Stimulated activated CD8-positive, alpha-beta memory T cell treated with anti-CD3 and anti-CD28 coated beads, Interleukin-7, amount 100 ng/mL, for 48 hours (primary cell): ENCODE measurements at regions not wholly inside any gene's neighbourhood (a gene's known extent, or its start where the extent isn't known, plus 50 kb on each side); places are given as distances from the start of the nearest gene placed in this dataset.
"Not testable (repeated sequence)": the region's sequence is repeated elsewhere in the genome, so short reads cannot be mapped to it uniquely, and the experiment has no call there.

Source experiments
- DNase-seq, 2 donors: peaks; one replicate each; pipeline ENCODE4 v3.0.0-alpha.2; 2020; ENCODE audit warnings: low read depth in 1 of 2; ENCODE audit errors: extremely low read depth in 1 of 2

GRCh38 chr3:176651622-176652021, 545.7 kb downstream of the TBL1XR1 start:
- no peak for DNase-seq

- DNase-seq = no peak
Observed at GRCh38 chr3:176650478-176650877, 546.8 kb downstream of the TBL1XR1 start.

DNA sequence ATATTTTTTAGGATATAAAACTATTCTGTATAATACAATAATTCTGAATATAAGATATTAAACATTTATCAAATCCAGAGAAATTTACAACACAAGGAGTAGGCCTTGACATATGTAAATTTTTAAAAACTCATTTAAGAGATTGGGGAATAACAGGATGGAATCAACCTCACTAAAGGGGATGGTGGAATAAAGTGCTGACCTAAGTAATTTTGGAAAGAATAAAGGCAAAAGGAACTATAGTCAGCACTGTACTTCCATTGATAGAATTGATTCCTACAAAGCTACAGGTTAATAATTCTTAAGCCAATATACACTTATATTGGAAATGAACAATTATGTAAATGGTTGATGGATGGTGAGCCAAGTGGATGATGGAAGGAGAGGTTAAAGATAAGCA, 549.3 kb downstream of the TBL1XR1 start:
- DNase-seq = no peak

- DNase-seq = no peak
Observed at GRCh38 chr3:176633511-176633910, 563.8 kb downstream of the TBL1XR1 start.

DNA sequence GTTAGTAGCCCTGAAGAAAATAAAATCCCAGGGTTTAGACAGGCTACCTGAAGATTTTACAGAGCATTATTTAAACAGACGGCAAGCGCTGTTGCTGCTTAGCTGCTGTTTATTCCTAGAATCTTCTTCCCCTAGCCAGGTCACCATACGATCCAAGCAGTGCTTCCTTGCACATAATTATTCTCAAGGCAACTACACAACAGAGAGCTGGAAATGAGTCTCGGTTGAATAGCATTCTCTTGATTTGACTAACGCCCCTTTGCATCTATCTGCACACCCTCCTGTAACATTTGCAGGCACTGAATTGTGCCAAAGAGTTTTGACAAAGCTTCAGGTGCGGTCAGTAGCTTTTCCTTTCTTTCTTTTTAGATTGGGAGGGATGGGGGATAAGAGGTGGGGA, 564.4 kb downstream of the TBL1XR1 start:
- DNase-seq = no peak

- DNase-seq = no peak
Observed at GRCh38 chr3:176631165-176631564, 566.1 kb downstream of the TBL1XR1 start.

DNA sequence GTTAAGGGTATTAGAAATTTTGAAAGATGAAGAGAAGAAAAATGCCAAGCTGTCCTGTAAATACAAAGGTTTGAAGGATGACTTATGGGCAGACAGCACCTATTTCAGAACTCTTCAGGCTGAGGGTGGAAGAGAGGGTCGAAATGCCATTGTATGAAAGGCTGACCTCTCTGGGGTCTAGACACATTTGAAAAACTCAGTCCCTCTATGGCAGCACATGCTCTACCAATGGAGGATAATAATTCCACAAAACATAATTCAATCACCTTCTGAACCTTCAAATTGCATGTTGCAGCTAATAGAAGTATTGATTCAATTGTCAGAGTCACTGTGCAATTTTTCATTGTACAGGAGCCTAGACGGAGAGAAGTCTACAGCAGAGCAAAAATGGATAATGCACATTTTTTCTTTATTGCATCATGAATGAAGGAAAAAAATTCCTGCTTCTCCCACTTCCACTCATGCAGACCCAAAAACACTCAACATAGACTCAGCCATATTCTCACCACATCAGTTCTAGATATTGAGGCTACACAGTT, 569.1 kb downstream of the TBL1XR1 start:
- DNase-seq = no peak

DNA sequence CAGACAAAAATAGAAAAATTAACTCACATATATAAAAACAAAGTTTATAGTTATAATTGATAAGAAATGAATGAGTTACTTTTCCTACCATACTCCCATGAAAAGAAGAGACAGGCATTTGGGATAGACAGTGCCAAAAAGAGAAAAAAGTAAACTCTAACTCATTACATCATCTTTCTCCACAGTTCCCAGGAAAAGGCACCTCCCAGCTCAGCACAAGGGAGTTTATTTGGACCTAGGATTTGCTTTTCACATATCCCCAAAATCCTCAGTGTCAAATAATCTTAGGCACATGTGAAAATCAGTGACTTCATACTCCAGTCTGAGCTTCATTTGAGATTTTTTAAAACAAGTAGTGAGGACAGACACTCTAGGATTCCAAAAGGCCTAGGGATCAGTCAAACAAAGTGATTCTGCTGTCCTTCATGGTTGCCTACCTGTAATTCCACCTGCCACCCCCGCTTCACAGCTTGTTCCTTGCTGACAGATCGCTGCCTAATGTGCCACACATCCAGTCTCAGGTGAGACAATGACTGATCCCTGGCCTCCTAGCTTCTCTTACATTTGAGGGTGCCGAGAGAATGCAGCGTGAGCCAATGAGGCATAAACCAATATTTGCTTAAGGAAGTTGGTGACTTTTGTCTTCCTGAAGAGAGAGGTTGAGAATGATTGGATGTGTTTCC, 573.7 kb downstream of the TBL1XR1 start:
- DNase-seq = no peak

DNA sequence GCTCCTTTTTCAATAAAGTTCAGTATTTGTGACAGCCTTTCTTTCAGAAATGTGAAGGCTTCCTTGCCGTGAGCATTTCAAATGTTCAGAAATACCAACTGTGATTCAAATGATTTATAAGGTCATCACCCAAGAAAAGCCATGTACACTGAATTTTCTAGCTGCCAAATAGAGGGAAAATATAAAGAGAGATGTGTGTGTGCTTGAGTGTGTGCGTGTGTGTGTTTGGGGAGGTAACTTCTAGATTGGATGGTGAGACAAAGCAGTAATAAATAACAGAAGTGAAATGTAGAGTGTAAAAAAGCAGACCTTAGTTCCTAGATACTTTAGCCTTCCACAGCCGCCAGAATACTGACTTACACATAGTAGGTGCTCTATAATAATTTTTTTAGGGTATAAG, 577.4 kb downstream of the TBL1XR1 start:
- DNase-seq = no peak

DNA sequence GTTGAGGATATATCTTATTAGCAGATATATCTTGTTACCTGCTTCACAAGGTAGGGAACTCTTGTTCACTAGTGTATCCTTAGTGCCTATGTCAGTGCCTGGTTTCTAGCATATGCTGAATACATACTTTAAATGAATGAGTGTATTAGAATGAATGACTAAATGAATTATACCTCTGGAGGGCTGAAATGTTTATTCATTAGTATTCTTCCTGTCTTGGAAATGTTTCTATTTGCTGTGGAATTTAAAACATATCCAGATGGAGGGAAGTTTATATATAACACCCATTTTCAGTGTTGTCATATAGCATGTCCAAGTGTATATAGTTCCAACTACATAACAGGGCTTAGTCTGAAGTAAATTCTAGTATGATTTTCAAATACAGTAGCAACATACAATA, 581.5 kb downstream of the TBL1XR1 start:
- DNase-seq = no peak

DNA sequence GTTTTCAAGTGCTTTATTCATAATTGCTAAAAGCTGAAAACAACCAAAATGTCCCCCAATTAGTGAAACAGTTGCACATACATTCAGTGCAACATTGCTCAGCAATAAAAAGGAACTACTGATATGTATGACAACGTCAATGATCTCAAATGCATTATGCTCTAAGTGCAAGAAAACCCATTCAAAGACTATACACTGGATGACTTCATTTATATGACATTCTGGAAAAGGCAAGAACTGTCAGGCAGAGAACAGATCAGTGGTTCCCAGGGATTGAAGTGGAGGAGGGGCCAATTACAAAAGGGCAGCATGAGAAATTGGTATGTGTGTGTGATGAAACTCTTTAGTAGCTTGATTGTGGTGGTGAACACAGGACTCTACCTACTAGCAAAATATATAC, 585.6 kb downstream of the TBL1XR1 start:
- DNase-seq = no peak

- DNase-seq = no peak
Observed at GRCh38 chr3:176609361-176609760, 587.9 kb downstream of the TBL1XR1 start.

DNA sequence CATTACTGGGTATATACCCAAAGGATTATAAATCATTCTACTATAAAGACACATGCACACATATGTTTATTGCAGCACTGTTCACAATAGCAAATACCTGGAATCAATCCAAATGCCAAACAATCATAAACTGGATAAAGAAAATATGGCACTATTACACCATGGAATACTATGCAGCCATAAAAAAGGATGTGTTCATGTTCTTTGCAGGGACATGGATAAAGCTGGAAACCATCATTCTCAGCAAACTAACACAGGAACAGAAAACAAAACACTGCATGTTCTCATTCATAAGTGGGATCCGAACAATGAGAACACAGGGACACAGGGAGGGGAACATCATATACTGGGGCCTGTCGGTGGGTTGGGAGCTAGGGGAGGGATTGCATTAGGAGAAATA, 591.7 kb downstream of the TBL1XR1 start:
- not testable (repeated sequence) for DNase-seq

DNA sequence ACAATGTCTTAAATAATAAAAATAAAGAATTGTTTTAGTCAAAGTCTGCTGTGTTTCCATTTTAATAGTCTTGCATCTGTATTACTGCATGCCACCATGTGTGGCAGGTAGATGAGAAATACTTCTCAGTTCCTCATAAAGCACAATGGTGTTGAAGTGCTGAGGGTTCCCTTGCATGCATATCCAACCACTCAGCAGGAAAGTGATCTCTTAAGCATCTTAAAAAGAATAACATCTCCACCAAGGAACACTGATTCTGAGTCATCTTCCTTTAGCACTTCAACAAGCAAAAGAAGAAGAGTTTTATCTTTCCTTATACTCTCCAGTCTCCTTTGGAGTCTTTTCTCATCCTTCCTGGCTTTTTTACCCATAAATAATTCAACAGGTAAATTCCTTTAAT, 602.0 kb downstream of the TBL1XR1 start:
- no peak for DNase-seq

- no peak for DNase-seq
Observed at GRCh38 chr3:176590722-176591121, 606.6 kb downstream of the TBL1XR1 start.

DNA sequence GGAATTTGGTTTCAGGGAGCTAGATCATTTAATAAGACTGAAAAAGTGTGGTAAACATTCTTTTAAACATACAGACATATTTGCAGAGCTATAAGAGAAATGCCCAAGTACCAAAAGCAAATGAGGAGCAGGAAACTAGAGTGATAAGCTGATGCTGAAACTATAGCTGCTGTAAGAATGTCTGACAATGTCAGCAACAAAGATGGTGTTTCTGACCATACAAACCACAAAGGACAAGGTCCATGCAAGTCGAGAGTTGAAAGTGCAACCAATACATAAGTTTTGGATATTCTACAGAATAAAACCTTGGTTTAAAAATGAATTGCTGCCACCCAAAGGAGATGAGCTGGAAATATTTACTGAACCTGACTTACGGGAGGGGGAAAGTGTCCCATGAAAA, 610.2 kb downstream of the TBL1XR1 start:
- no peak for DNase-seq

DNA sequence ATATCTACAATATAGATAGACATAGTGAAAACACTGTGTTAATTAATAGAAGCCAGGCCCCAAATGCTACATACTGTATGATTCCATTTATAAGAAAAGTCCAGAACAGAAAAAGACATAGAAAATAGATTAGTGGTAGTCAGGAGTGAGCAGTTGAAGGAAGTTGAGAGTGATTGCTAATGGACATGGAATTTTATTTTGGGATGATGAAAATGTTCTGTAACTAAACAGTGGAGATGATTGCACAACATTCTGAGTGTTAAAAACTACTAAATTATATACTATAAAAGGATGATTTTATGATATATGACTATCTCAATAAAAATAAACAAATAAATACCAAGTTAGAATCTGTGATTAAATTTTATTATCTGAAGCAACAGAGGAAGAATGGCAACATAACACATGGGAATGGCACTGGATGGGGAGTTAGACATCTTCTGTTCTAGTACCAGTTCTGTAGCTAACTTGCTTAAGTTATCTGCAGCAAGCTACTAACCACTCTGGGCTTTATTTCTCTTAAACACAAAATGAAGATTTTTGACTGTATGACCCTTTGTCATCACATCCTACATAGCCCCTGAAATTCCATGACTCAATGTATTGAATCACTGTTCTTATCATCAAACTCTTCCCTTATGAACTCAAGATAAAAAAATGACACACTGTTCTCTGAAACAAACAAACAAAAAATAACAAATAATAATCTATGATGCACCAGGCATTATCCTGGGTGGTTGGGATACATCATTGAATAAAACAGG, 612.7 kb downstream of the TBL1XR1 start:
- no peak for DNase-seq

DNA sequence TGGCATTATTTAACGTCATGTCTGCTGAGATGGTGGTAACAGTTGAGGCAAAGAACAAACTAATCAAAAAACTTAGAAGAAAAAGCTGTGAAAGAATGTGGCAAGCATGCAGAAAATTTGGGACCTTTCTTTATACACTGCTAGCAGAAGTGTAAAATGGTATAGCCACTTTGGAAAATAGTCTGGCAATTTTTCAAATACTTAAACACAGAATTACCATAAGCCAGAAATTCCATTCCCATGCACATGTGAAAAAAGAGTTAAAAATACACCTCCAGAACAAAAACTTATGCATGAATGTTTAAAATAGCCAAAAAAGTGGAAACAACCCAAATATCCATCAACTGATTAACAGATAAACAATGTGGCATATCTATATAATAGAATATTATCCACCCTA, 613.3 kb downstream of the TBL1XR1 start:
- no peak for DNase-seq

- DNase-seq = no peak
Observed at GRCh38 chr3:176581589-176581988, 615.7 kb downstream of the TBL1XR1 start.

- DNase-seq = no peak
Observed at GRCh38 chr3:176579711-176580185, 617.5 kb downstream of the TBL1XR1 start.

DNA sequence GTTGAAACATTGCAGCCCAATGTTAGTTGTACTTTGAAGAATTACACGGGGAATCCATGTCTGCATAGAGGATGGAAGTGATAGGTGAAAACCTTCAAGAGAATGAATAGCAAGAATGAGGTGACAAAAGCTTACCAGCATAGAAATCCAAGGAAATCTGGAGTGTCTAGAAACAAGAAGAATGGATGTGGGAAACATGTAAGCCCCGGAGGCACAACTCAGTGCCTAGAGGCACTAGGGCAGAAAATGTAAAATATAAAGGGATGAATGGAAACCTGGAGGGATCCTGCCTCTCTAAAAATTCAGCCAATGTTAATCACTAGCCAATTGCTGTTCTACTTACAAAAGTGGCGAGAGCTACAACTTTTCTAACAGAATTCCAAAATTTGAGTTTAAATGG, 619.0 kb downstream of the TBL1XR1 start:
- DNase-seq = no peak

DNA sequence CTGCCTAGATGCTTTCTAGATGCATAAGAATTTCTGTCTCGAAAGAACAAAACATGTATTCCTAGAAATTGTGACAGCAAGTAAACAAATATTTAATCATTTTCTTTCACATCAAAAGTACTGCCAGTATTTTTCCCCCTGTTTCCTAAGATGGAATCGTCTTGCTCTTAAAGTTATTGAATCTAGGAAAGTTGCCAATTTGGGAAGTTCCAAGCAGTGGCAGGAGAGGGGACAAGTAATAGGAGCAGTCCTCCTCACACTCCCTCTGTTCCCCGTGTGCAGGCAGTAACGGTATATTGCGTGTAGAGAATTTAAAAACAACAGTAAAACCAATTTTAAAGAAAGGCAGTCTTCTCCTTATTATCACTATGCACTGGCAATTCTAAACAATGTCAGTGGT, 619.8 kb downstream of the TBL1XR1 start:
- no peak for DNase-seq
